Esophagus squamous epithelium (tissue), 4 donors: ENCODE measurements at regions not wholly inside any gene's neighbourhood (a gene's known extent, or its start where the extent isn't known, plus 50 kb on each side); places are given as distances from the start of the nearest gene placed in this dataset.

Experiments used
- POLR2A ChIP-seq, 4 donors: fragments of 450-650 bp; IDR thresholded peaks; one replicate each; pipeline ENCODE4 v1.6.1; 2017; ENCODE audit warnings: antibody characterized with exemption in 4 of 4, mild to moderate bottlenecking in 4 of 4, moderate library complexity in 3 of 4
- TF ChIP-seq, protein P1 (sequence below), 6 experiments: fragments of 450-650 bp in 4 of 6; fragments of 200-600 bp in 2 of 6; sonication (generic) in 2 of 6; IDR thresholded peaks; one replicate each; pipeline ENCODE4 v1.5.1; 2016 to 2019; ENCODE audit warnings: antibody characterized with exemption in 6 of 6, mild to moderate bottlenecking in 4 of 6, moderate library complexity in 4 of 6

DNA sequence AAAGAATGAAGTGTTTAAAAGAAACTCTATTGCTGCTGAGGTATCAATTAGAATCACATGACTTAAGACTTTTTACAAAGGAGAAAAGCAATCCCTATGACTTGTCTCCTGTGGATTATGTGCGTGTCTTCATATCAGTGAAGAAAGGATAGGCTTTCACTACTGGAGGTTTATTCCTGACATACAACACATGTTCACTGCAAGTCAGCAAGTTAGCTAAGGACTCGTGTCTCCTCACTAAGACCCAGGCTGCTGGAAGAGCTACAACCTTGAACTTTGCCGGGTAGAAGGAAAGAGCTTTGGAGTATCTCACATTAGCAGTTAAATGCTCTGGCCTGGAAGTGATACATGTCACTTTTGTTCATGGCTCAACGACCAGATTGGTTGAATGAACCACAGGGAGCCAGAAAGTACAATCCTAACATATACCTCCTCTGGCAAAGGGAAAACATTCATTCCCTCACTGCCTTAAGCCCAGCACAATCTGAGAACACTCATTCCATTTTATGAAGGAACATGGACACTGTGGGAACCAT lies 215.3 kb downstream of the RNF152 start:
- TF ChIP-seq POLR2A (IDR thresholded peaks at IDR 0.05) = no peak
- TF ChIP-seq, protein P1, sequence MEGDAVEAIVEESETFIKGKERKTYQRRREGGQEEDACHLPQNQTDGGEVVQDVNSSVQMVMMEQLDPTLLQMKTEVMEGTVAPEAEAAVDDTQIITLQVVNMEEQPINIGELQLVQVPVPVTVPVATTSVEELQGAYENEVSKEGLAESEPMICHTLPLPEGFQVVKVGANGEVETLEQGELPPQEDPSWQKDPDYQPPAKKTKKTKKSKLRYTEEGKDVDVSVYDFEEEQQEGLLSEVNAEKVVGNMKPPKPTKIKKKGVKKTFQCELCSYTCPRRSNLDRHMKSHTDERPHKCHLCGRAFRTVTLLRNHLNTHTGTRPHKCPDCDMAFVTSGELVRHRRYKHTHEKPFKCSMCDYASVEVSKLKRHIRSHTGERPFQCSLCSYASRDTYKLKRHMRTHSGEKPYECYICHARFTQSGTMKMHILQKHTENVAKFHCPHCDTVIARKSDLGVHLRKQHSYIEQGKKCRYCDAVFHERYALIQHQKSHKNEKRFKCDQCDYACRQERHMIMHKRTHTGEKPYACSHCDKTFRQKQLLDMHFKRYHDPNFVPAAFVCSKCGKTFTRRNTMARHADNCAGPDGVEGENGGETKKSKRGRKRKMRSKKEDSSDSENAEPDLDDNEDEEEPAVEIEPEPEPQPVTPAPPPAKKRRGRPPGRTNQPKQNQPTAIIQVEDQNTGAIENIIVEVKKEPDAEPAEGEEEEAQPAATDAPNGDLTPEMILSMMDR (IDR thresholded peaks at IDR 0.05) = no peak
